EH (cell line): ENCODE measurements at regions not wholly inside any gene's neighbourhood (a gene's known extent, or its start where the extent isn't known, plus 50 kb on each side); places are given as distances from the start of the nearest gene placed in this dataset.

Source experiments
- DNase-seq: peaks from one replicate; pipeline ENCODE4 v3.0.0-alpha.2; 2015; ENCODE audit warnings: low read depth

GRCh38 chr1:238111516-238111915, 220.8 kb upstream of the ZP4 start:
- DNase-seq = no peak

- DNase-seq = no peak
Observed at GRCh38 chr1:238111081-238111480, 220.4 kb upstream of the ZP4 start.

GRCh38 chr1:238108417-238108816, 217.7 kb upstream of the ZP4 start:
- DNase-seq = no peak

GRCh38 chr1:238107322-238107721, 216.6 kb upstream of the ZP4 start:
- no peak for DNase-seq

GRCh38 chr1:238104752-238105151, 214.0 kb upstream of the ZP4 start:
- DNase-seq = no peak

- no peak for DNase-seq
Observed at GRCh38 chr1:238101923-238102322, 211.2 kb upstream of the ZP4 start.

GRCh38 chr1:238099871-238100270, 209.1 kb upstream of the ZP4 start:
- no peak for DNase-seq

- no peak for DNase-seq
Observed at GRCh38 chr1:238089615-238090014, 198.9 kb upstream of the ZP4 start.

- no peak for DNase-seq
Observed at GRCh38 chr1:238088560-238089290, 198.0 kb upstream of the ZP4 start.

- DNase-seq = no peak
Observed at GRCh38 chr1:238073991-238074390, 183.3 kb upstream of the ZP4 start.

GRCh38 chr1:238071061-238071460, 180.3 kb upstream of the ZP4 start:
- DNase-seq = no peak

GRCh38 chr1:238063454-238063853, 172.7 kb upstream of the ZP4 start:
- DNase-seq = no peak

- no peak for DNase-seq
Observed at GRCh38 chr1:238061967-238062613, 171.4 kb upstream of the ZP4 start.

- no peak for DNase-seq
Observed at GRCh38 chr1:238060061-238060460, 169.3 kb upstream of the ZP4 start.

GRCh38 chr1:238052496-238053266, 162.0 kb upstream of the ZP4 start:
- no peak for DNase-seq

- DNase-seq = no peak
Observed at GRCh38 chr1:238029126-238029525, 138.4 kb upstream of the ZP4 start.

GRCh38 chr1:238027366-238027765, 136.6 kb upstream of the ZP4 start:
- no peak for DNase-seq

- DNase-seq = no peak
Observed at GRCh38 chr1:238023137-238023536, 132.4 kb upstream of the ZP4 start.

GRCh38 chr1:238018214-238018613, 127.5 kb upstream of the ZP4 start:
- DNase-seq = no peak

- DNase-seq = no peak
Observed at GRCh38 chr1:238006779-238007178, 116.1 kb upstream of the ZP4 start.

GRCh38 chr1:238005116-238005515, 114.4 kb upstream of the ZP4 start:
- no peak for DNase-seq

GRCh38 chr1:238001818-238002217, 111.1 kb upstream of the ZP4 start:
- DNase-seq = no peak

- no peak for DNase-seq
Observed at GRCh38 chr1:237999426-238000052, 108.8 kb upstream of the ZP4 start.
